HG02642 (cell line): ENCODE measurements at regions not wholly inside any gene's neighbourhood (a gene's known extent, or its start where the extent isn't known, plus 50 kb on each side); places are given as distances from the start of the nearest gene placed in this dataset.
"Not testable (repeated sequence)": the region's sequence is repeated elsewhere in the genome, so short reads cannot be mapped to it uniquely, and the experiment has no call there.

Experiments used
- ATAC-seq: cut with Tn5 transposase; IDR thresholded peaks from one replicate; pipeline ENCODE4 v1.9.1; 2021; ENCODE audit warnings: mild to moderate bottlenecking; ENCODE audit not compliant: unreplicated experiment, poor library complexity

DNA sequence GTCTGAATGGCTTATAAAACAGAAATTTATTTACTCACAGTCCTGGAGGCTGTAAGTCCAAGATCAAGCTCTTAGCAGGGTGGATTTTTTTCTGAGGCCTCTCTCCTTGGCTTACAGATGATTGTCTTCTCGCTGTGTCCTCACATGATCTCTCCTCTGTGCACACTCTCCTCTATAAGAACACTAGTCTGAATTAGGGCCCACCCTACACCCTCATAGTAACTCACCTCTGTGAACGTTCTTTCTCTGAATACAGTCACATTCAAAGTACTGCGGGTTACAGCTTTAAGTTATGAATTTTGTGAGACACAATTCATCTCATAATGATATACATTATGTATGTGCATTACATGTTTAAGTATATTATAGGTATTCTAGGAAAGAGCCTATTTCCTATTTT lies 135.7 kb upstream of the ATXN7L3B start:
- no peak for ATAC-seq

DNA sequence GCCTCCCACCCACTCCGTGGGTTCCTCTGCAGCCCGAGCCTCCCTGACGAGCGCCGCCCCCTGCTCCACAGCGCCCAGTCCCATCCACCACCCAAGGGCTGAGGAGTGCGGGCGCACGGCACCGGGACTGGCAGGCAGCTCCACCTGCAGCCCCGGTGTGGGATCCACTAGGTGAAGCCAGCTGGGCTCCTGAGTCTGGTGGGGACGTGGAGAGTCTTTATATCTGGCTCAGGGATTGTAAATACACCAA lies 134.5 kb upstream of the ATXN7L3B start:
- ATAC-seq: not testable (repeated sequence)

DNA sequence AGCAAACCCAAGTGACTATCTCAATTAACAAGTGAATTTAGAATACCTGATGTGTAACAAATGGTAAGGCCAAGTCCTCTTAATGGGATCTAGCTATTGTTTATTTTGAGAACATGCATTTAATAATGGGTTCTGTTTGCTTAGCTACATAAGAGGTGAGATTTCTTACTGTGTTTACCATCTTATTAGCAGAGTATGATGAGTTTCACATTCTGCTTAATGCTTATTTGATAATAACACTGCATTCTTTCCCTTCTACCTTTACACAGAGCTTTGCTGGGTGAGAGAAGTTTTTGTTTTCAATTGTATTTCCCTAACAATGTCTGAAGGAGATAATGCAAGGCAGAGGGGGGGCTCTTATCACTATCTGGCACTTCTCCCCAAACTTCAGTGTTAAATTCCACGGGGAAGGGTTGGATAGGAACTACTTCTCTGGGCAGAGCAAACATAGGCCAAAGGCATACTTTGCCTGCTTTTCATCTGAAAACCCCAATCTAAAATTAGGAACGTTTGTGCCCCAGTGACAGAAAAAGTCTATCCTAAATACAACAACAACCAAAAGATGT lies 129.0 kb upstream of the ATXN7L3B start:
- ATAC-seq: no peak

DNA sequence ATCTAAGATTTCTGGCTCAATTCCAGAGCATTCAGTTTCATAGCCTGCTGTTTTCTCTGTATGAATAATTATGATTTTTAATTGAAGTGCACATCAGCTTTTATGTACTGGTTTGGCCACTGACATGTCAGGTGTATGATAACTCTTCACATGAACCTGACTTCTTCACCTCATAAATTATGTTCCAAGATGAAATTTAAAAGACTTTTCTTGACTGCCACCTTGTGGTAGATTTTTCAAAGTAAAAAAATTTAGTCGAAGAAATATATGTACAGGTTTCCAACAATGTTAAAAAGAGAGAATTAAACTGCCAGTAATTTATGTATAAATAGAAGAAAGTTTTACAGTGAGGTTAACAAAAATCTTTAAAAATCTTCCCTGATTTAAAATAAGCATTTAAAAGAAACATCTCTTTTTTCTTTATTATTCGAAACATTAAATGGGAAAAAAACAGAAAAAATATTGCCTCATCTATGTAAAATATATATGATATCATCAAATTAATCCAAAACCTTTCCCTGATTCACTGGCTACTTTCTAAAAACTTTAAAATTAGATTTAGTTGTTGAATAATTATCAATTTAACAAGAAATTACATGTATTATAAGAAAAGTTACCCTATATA lies 124.9 kb upstream of the ATXN7L3B start:
- no peak for ATAC-seq

DNA sequence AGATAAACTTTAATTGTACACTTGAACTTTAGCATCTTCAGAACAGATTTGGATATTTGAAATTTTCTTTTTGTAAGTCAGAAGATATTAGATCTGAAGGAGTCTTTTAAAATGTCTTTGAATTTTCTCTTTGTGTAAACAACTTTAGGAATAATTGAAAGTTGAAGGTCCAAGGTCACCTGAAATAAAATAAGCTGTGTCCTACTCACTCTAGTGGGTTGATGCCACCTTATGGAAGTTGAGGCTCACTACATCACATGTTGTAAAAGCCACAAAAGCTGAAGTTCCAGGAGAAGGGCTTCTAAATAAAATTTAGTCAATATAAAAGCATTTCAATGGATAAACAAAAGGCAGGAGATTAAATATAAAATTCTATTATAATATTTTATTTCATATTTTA lies 122.0 kb upstream of the ATXN7L3B start:
- ATAC-seq: peak; percentile 70

DNA sequence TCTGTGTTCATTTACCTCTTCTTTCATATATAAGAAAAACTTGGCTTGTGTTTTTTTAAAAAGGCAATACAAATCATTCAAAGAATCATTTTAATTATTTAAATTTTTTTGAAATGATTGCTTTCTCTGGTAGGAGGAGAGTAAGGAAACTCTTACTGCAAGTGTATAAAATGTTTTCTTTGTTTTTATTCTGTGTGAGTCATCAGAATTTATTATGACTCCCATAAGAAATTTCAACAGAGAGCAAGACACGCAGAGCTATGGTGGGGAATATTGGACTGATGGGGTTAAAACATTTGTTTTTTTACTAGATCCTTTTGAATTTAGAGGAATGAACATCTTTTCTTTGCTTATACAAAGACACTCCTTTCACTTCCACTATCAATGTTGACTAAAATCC lies 119.1 kb upstream of the ATXN7L3B start:
- no peak for ATAC-seq

DNA sequence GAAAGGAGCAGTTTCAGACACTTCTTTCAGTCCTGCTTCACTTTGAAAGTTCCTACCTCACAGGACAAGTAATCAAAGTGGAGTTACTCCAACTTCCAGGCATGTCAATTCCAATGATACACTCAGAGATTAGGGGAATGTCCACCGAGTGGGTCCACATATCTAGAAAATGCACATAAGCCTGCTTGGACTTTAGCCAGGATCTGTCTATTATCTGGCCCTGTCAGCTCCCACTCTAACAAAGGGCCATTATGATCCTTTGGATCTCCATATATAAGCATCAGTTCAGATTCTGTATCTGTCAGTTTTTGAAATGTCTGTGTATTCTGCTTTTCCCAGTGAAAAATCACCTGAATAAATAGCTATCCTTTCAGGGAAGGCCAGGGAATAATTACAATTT lies 112.9 kb upstream of the ATXN7L3B start:
- ATAC-seq: no peak

DNA sequence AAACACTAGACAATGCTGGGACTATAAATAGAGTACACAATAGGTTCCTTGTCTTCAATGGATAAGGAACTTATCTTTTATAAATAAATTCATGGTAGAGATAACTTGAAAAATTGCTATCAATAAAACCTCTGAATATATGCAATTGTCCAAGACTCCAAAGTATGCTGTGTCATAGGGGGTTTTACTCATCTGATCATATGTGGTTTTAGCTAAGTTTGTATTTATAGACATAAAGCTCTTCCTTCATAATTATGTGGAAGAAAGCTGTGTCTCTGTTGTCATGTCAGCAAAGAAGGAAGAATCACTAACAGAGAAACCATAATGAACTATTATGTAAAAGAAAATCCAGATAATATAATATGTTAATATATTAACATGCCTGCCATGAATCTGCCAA lies 111.5 kb upstream of the ATXN7L3B start:
- no peak for ATAC-seq

DNA sequence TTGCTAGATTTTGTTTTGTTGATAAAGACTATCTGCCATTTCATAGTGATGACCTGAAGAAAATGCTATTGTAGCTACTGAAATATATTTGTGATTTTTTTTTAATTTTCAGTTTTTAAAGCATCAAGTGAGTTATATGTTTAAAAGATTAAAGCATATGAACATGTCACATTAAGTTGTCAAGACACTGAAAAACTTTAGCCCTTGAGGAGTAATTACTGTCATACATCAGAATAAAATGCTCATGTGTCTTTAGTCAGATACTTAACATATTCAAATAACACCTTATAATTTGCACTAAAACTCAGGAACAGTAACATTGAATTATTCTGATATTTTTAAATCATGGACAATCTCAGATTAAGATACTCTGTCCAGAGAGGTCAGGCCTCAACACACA lies 108.1 kb upstream of the ATXN7L3B start:
- no peak for ATAC-seq

DNA sequence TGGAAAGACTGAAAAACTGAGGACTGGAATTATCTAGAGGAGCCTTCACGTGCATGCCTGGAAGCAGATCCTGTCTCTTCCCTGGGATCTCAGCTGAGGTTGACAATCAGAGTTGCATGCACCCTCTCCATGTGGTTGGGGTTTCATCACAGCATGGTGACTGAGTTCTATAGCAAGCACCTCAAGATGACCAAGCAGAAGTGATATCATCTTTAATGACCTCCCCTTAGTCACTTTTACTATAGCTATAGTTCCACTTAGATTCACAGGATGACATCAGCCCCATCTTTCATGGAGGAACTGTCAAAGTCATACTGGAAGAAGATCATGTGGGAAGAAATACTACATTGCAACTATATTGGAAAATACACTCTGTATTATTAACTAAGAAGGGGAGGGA lies 105.8 kb upstream of the ATXN7L3B start:
- ATAC-seq: no peak

DNA sequence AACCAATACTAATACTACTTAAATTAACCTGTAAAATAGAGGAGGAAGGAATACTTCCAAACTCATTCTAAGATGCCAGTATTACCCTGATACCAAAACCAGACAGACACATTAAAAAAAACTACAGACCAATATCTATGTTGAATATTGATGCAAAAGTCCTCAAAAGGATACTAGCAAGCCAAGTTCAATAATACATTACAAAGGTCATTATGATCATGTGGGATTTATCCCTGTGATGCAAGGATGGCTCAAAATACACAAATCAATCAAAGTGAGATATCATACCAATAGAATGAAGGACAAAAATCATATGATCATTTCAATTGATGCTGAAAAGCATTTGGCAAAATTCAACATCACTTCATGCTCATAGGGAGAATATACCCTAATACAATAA lies 97.2 kb upstream of the ATXN7L3B start:
- no peak for ATAC-seq

DNA sequence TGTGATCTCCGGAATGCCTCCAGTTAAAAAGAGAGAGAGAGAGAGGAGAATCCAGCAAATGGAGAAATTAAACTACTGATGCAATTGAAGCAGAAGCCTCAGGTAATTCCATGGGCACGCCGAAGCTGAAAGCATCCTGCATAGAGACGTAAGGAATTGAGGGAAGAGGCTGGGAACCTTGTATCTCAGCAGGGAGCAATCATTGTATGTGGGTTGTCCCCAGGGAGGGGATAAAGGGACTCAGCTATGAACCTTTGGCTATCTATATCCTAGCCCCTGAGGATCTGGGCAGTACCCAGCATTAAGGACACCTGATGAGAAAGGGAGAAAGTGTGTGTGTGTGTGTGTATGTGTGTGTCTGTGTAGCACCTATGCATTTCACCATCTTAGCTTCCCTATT lies 95.8 kb upstream of the ATXN7L3B start:
- ATAC-seq: no peak

DNA sequence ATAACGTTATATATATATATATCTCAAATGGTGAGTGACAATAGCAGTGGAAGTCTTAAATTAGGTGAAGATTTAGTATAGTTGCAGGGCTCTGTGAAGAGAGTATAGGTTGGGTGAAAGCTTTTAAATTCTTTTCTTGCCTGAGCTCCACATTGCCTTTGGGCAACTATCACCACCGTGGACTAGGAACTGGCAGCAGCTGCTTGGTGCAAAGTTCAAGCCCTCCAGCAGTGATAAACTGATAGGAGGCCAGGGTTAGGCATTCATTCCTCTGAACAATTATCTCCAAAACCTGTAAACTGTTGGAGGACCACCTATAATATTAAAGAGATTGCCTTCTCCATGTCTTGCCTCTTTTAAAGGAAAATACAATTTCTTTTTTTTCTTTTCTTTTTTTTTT lies 91.2 kb upstream of the ATXN7L3B start:
- no peak for ATAC-seq

DNA sequence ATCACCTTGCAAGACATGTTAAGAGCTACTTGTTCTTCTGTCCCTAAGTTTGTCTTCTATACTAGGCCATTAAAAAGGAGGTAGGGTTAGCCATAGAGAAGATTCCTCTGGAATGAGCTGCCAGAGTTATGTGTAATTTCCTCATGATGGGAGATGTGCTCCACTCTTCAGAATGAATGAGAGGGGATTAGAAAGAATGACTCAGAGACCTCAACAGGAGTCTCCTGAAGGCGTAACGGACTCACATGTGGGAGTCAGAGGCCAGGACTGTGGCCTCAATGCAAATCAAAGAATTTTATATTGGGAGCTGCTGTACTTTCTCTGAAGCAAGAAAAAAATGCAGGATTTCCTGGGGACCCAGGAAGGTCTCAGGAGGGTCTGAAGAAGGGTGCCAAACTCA lies 87.8 kb upstream of the ATXN7L3B start:
- no peak for ATAC-seq

DNA sequence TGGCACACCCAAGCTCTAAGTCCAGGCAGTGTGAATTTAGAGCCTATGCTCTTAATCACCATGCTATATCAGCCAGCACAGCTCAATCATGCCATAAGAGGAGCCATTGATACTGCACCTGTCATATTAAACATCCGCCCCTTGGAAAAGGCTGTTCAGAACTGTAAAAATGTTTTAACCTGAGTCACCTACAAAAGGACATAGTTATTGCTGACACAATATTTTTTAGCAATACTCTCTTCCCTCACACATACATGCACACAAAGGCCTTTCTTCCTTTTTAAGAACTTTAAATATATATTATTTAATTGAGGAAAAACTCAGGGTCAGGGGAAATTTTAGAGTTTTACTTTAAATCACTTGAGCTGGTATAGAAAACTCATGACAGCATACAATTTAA lies 83.5 kb upstream of the ATXN7L3B start:
- no peak for ATAC-seq

DNA sequence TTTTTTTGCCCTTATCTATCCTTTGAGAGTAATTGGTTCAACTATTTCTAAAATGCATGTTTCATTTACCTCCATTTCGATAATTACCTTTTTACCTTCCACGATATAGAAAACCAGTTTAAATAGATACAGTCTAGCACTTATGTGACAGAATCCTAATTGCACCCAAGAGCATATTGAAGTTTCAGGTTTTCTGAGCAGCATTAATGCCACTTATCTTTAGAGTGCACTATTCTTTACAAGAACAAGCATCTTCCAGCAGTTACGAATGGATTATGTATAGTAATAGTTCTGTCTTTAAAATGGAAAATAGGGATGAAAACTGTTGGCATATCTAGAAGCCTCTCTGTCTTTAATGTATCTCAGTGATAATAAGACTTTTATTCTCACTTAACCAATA lies 82.2 kb upstream of the ATXN7L3B start:
- no peak for ATAC-seq

DNA sequence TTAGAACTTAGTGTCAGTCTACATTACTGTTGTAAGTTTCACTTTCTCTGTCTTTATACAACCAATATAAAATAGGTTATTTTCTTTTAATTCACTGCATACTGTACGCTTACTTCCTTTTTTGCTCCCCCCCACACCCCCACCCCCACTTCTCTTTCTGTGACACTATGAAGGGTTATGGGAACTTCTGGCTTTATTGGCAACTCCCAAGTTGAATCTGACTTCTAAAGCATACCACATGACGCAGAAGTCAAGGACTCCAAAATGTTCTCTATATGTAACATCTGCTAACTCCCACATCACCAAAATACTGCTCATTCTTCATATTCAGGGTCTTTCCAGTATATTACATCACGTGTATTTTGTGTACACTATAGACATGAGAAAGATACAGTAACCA lies 81.2 kb upstream of the ATXN7L3B start:
- ATAC-seq: no peak

DNA sequence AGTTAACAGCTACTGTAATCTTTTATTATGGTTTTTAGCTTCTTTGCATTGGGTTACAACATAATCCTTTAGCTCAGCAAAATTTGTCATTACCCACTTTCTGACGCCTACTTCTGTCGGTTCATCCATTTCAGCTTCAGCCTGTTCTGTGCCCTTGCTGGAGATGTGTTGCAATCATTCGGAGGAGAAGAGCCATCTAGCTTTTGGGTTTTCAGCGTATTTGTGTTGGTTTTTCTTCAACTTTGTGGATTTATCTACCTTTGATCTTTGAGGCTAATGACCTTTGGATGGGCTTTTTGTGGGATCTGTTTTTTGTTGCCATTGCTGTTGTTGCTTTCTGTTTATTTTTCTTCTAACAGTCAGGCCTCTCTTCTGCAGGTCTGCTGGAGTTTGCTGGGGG lies 69.2 kb upstream of the ATXN7L3B start:
- no peak for ATAC-seq

DNA sequence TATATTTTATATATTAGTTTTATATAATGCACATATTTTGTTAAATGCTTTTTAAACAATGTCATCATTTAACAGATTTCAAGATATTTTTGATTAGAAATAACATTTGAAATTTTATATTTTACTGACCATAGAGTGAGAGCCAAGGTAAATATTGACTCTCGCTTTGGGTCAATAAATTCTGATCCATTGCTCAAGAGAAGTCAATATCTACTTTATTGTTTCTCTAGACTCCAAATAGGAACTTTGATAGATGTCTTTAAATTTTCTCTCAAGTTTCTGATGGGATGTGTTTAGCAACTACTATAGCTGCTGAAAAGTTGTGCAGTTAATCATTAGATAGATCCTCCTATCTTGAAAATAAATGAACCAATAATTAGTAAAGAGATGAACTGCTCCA lies 61.4 kb upstream of the ATXN7L3B start:
- ATAC-seq: no peak

DNA sequence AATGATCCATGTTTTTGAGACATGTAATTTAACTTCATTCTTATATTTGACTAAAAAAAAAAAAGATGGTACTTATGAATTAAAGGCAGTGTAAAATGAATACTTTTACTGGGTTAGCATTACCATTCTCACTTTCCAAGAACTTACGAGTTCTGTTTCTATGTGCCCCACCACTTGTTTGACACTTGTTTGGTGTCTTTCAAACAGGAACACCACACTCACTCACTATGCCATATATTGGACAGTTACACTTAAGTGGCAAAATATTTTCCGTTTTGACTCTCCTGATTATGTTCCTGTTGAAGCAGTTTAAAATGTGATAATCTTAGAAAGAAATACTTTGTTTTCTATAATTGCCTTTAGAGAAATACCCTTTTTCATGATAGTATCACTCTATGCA lies 56.6 kb upstream of the ATXN7L3B start:
- ATAC-seq: no peak

DNA sequence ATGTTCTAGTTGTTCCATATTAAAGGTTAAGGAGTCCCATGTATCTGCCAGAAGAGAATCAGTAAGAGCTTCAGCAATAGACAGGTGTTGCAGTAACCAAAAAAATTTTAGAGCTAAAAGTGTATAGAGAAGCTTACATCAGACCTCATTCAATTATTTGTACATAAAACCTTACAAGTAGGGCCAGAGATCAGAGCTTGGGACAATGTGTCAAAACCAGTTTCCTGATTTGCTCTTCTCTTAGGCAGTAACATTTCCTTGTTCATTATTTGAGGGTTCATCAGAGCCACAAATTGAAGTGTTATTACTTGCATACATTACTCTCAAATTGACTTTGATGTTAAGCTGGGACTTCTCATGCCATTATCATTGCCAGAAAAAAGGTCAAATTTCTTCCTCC lies 55.5 kb upstream of the ATXN7L3B start:
- ATAC-seq: no peak

DNA sequence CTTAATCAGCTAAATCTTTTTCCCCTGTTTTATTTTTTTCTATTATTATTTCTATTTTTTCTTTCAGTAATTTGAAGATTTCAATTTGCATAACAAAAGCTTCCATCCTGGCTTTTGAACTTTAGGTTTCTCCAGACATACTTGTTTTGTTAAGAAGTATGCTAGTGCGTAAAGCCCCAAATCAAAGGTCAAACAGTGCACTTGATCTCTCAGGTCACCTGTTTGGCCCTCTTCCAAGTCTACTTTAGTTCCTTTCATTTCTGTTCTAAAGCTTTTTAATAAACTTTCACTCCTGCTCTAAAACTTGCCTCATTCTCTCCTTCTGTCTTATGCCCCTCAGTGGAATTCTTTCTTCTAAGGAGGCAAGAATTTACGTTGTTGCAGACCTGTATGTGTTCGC lies 54.6 kb upstream of the ATXN7L3B start:
- ATAC-seq: no peak
